GM21526 (cell line): ENCODE measurements at regions not wholly inside any gene's neighbourhood (a gene's known extent, or its start where the extent isn't known, plus 50 kb on each side); places are given as distances from the start of the nearest gene placed in this dataset.
"Not testable (repeated sequence)": the region's sequence is repeated elsewhere in the genome, so short reads cannot be mapped to it uniquely, and the experiment has no call there.

ENCODE experiments used
- ATAC-seq: cut with Tn5 transposase; IDR thresholded peaks from one replicate; pipeline ENCODE4 v1.9.1; 2021; ENCODE audit warnings: moderate library complexity; ENCODE audit not compliant: unreplicated experiment, low FRiP score

DNA sequence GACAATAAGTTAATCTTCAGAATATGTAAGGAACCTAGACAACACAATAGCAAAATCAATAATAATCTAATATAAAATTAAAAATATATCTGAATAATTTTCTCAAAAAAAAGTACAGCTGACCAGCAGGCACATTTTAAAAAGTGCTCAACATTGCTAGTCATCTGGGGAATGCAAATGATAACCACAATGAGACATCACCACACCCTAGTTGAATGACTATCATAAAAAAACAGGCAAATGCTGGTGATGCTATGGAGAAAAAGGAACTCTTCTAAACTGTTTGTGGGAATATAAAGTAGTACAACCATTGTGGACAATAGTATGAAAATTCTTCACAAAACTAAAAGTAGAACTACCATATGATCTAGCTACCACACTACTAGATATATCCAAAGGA lies 956.9 kb upstream of the NDST4 start:
- ATAC-seq: no peak

DNA sequence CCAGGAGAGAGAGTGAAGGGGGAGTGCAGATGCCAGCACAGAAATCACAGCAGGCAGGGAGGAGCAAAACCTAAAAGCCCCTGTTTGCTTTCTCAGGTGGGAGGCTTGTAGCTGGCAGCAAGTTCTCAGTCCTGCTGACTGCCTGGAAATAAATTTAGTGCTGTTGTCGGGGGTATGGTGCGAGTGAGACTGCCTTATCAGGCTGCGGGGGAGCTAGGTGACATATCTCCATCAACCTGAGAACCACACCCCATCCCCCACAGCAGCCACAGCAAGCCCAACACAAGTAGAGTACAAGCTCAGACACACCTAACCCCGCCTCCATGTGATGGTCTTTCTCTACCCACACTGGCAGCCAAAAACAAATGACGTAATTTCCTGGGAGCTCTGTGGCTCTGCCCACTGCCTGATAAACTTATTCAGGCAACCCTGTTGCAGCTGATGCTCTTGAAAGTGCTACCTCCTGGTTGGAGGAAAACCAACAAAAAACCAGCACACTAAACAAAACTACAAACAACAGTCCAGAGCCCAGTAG lies 953.4 kb upstream of the NDST4 start:
- no peak for ATAC-seq

DNA sequence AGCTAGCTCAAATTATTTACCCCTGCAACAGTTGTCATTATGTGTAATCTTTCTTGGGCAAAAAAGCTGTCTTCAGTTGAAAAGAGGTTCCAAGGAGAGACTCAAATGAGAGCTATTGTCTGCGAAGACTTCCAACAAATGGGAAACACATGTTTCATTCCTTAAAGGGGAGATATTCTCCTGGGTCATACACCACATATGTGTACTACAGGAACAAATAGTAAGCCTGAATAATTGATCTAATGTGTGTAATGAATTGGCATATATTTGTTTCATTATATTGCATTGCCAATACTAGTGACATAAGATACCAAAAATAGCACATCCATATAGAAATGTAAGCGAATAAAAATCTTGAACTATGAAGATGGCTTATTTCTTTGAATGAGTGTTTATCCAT lies 950.9 kb upstream of the NDST4 start:
- no peak for ATAC-seq

DNA sequence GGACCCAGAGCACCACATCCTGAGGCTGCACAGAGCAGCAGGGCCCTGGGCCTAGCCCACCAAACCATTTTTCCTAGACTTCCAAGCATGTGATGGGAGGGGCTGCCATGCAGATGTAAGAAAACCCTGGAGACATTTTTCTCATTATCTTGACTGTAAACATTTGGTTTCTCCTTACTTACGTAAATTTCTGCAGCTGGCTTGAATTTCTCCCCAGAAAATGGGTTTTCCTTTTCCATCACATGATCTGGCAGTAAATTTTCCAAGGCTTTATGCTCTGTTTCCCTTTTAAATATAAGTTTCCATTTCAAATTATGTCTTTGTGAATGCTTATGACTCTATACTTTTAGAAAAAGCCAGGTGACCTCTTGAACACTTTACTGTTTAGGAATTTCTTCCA lies 945.9 kb upstream of the NDST4 start:
- ATAC-seq: no peak

DNA sequence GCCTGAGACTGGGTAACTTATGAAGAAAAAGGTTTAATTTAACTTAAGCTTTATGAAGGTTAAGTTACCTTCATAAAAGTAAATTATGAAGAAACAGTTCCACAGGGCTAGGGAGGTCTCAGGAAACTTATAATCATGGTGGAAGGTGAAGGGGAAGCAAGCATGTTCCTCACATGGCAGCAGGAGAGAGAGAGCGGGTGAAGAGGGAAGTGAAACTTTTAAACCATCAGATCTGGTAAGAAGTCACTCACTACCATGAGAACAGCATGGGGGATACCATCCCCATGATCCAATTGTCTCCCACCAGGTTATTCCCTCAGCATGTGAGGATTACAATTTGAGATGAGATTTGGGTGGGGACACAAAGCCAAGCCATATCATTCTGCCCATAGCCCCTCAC lies 944.7 kb upstream of the NDST4 start:
- ATAC-seq: no peak

DNA sequence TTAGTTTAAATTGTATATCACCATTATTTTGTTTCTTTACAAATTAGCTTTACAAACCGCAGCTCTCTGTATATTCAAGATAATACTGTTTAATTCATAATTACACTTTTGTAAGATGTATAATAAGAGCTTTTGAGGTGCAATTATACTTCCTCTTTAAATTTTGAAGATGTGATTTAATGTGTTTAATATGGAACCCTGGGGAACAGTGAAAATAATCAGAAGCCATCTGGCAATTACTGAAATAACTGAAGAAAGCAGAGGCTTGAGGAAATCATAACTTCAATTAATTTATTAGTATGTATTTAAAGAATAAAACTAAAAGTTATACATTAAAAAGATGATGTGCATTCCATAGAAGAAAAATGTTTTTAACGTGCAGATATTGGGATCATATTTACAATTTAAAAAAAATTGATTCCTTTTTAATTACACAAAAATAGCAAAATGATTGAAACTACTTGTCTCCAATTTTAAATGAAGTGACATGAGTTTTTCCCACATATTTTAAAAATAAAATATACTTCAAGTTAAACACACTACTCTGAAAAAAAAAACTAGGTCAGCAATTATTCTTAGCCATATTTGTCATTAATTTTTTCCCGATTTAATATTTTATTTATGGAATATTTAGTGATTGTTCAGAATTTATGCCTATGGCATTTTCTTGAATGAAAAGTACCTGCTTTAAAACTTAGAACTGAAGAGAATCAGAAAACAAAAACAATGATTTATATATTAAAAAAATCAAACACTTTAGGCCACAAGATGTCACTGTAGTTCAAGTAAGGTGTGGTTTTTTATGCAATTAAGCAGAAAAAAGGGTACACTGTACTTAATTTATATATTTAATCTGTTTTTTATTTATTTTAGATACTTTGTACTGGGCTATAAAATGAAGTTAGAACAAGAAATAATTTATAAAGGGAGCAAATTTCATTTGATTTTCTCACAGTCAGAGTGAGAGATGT lies 942.7 kb upstream of the NDST4 start:
- ATAC-seq: no peak

DNA sequence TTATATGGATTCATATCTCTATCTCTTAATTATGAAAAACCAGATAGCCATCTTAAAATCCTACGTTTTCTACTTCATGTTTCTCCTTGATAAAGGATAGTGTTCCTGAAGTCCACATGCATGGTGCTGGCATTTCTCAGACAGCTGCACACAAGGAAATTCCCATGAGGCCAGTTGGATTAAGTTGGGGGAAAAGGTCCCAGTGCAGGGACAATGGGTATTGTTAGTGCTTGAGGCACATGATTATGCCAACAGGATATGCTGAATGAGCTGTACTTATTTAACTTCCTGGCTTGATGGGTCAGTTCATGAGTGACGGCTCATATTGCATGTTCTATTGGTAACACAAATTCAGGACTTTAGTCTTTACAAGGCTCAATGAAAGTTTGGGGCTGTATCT lies 913.9 kb upstream of the NDST4 start:
- ATAC-seq: no peak

DNA sequence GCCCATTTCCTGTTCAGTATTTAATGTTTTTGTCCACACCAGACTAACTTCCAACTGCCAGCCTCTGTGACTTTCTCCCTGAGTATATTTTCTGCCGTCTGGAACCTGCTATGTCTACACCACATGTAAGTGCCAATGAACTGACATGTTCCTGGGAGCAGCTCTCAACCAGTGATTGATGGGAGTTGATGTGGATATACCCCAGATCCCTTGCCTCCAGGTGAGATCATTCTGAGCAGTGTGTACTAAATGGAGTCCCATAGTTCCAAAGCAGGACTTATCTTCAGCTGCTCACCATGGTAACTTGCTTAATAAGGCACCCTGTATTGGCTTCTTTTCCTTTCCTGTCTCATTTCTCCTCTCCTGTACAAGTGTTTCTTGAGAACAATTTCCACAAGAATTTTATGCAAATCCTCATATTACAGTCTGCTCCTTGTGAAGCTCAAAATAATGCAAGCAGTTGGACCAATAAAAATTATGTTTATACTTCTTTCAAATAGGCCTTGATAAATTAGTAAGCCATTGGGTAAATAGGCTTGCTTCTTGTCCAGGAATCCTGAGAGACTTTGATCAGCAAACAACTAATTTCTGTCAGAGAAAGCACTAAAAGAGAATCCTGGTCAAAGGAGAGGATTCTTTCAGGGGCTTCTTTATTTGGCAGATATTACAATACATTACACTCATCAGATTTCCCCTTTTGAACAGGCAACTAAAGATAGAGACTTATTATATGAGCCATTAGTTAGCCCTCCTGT lies 911.7 kb upstream of the NDST4 start:
- ATAC-seq: no peak

DNA sequence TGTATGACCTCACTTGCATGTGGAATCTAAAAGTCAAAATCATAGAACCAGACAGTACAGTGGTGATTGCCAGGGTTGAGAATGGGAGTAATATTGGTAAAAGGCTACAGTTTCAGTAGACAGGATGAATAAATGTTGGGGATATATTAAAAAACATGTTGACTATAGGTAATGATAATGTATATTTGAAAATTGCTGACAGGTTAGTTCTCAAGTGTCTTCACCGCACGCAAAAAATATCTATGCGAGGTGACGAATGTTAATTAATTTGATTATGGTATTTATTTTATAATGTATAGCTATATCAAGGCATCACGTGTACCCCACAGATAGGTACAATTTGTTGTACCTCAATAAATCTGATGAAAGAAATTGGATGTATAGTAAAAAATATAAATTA lies 909.6 kb upstream of the NDST4 start:
- ATAC-seq: no peak

DNA sequence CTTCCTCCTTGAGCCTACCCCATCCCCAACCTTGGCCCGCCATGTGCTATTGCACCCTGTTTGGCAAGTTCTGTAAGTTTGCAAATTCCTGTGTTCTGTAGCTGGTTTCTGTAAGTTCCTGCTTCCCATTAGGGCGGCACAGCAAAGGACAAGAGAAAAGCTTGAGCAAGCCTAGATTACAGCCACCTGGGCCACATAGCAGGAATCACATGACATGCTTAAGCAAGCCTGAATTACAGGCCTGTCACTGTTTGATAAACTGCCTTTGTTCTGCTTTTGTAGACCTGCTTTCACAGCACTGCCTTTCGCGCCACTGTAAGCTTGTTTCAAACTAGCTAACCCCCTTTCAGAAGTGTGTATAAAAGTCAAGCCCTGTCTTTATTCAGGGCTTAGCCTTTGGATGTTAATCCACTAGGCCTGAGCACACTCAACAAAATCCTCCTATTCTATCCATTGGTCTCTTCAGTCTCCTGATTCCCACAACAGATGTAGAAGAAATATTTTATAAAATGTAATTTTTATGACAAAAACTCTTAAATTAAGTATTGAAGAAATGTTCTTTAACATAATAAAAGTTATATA lies 906.8 kb upstream of the NDST4 start:
- no peak for ATAC-seq

DNA sequence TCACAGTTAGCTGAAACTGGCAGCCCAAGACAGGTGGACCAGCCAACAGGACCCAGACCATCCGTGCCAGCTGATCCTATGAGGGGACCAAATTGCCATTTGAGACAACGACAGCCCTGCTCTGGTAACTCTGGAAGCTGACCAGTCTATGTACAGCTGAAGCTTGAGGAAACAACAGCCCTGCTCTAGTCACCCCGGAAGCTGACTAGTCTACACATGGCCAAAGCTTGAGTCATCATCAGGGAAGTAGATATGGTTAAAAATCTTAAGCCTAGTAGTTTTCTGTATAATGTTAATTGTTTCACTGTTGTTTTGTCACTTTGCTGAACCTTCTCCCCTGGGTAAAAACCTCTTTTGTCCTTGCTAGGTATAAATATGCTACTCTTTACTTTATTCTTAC lies 905.4 kb upstream of the NDST4 start:
- no peak for ATAC-seq

DNA sequence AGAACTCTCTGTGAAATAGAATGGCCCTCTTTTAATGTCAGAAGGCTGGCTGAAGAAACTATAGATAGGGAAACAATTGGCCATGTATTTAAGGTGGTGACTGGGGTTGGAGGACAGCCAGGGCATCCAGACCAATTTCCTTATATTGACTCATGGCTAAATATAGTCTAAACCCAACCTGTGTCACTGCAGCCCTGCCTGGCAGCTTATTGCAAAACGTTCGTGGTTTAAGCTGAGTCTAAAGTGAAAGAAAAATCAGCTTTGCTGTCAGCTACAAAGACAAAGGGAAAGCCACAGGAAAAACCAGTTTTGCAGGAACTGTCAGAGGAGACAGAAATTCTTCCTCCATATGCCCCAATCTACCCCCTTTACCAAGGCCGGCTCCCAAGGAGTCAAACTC lies 902.8 kb upstream of the NDST4 start:
- ATAC-seq: no peak

DNA sequence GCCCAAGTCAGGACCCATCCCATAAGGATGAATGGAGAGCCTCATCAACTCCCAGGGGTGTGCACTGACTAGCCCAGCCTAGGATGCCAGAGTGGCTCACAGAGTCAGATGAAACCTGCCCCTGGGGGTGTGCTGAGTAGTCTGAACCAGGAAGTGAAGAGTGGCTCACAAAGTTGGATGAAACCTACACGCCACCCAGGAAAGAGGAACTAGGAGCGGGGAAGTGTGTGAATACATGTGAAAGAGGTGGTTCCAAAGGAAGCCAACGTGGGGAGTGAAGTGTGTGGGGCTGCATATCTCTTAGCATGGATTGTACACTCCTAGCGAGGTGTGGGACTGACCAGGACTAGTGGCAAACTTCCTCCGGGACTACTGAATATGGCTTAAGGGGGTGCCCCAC lies 902.1 kb upstream of the NDST4 start:
- ATAC-seq: no peak

DNA sequence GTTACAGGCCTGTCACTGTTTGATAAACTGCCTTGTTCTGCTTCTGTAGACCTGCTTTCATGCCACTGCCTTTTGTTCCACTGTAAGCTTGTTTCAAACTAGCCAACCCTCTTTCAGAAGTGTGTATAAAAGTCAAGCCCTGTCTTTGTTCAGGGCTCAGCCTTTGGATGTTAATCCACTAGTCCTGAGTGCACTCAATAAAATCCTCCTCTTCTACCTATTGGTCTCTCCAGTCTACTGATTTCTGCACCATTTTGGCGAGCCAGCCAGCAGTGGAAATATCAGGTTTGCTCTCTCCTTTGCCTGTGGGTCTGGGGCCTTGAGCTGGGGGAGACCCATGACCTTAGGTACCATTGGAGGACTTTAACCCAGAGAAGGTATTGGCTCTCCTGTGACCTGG lies 901.6 kb upstream of the NDST4 start:
- no peak for ATAC-seq

DNA sequence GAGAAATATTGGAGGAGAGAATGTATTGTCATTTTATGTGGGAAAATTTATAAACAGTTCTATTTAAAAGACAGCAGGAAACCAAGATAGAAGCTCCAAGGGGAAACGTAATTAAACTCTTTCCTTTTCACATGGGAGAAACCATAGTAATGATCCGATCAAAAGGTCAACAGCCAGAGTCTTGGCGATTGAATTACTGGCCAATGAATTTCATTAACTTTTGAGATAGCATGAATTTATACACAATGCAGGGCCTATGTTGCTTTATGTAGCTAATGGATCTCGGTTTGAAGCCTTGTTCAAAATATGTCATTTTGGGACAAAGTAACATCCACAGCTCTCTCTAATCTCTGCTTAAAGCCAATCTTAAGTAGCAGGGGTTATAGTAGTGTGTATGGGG lies 897.5 kb upstream of the NDST4 start:
- no peak for ATAC-seq

DNA sequence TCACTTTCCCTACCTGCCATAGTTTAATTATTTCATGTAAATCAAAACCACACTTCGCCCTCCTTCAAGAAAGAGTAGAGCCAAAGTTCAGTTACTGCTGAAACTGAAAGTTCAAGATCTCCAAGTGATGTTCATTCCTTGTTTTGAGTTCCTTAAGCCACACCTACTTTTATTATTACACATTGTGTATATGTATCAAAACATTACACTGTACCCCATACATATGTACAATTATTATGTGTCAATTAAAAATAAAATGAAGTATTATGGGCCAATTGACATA lies 892.3 kb upstream of the NDST4 start:
- ATAC-seq: no peak

DNA sequence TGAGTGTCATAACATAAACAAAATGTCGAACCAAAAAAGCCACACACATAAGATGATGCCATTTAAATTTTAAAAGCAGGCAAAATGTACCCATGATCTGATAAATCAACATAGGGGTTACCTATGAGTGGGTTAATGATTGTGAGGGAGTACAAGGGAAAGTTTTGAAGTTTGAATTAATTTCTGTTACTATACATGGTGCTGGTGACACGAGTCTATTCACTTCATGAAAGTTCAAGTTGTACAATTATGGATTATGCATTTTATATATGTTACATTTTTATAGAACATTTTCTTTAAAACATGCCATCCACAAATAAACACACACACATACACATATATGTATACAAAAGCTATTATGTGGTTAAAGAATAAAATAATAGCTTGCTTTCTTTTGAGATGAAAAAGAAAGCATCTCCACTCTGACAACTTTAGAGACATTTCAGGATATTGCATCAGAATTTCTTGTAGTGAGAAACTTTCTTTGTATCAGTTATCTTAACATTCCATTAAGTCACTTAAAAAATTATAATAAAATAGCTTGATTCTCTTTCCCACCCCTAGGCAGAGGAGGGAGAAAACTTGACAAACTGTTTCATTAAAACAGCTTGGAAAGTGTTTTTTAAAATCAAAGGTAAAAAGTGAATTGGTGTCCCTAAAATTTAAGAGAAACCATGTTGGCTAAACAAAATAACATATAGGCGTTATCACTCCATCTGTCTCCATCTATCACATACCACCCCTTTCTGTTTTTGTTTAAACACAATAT lies 891.8 kb upstream of the NDST4 start:
- no peak for ATAC-seq

DNA sequence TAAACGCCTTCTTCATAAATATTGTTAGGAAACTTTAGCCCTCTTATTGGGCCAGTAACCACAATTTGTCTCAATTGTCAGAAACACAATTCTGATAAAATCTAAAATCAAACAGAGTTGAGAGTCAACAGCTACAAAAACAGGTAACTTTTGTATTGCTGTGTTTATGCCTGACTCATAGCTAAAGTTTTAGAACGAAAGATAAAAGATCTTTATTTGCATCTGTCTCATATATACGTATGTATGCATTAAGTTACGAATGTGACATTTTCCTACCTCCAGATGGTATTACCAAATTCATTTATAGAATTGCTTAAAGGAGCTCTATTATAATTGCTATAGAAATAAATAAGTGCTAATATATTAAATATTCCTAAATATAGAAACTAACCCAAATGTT lies 887.9 kb upstream of the NDST4 start:
- ATAC-seq: no peak

DNA sequence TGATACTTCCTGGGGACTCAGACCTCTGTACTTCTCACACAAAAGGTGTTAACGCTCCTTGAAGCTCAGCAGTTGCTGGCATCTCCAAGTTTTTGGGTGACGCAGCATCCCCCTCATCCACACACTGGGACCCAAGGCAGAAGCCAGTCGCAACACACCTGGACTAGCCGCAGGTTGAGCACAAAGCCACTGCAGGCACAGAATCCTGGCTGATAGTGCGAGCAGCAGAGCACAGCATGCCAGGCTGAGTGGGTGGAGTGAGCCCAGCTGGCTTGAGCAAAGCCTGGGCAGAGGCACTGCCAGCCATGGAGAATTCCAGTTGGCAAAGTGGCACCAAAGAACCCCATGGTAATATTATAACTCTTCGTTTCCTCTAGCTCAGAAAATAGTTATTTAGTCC lies 873.2 kb upstream of the NDST4 start:
- ATAC-seq: no peak

DNA sequence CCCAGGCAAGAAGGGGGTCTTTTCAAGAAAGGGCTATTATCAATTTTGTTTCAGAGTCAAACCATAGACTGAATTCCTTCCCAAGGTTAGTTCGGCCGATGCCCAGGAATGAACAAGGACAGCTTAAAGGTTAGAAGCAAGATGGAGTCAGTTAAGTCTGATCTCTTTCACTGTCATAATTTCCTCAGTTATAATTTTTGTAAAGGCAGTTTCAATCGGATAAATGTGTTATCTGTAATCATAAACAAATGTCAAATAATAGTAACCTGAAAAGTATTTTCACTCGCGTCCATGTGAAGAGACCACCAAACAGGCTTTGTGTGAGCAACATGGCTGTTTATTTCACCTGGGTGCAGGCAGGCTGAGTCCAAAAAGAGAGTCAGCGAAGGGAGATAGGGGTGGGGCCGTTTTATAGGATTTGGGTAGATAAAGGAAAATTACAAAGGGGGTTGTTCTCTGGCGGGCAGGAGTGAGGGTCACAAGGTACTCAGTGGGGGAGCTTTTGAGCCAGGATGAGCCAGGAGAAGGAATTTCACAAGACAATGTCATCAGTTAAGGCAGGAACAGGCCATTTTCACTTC lies 862.1 kb upstream of the NDST4 start:
- ATAC-seq: not testable (repeated sequence)
